ENCODE measurements at regions not wholly inside any gene's neighbourhood (a gene's known extent, or its start where the extent isn't known, plus 50 kb on each side); places are given as distances from the start of the nearest gene placed in this dataset.

GRCh38 chr7:153397459-153397858, 637.9 kb downstream of the ACTR3B start:
- Histone ChIP-seq H3K4me3 (ENCODE audit: low read length) (no peak overlapping the region), H3K27me3 (ENCODE audit: insufficient read depth, low read length, poor library complexity) (no peaks in the 10 kb centered on the region), H3K9ac (ENCODE audit: low read length) (no peak overlapping the region), H3K27ac (ENCODE audit: low read depth, low read length) (no peak overlapping the region), H2BK120ac (ENCODE audit: low read depth, low read length) (no peak overlapping the region), H3K4me2 (ENCODE audit: low read length) (no peak overlapping the region), H2BK5ac (ENCODE audit: low read length) (no peak overlapping the region), H2AK5ac (ENCODE audit: low read length) (no peak overlapping the region), H4K8ac (ENCODE audit: low read depth, low read length) (no peak overlapping the region), H3K79me1 (ENCODE audit: low read length) (no peaks in the 10 kb centered on the region), H3K4me1 (ENCODE audit: control insufficient read depth, low read depth, low read length) (no peaks in the 10 kb centered on the region), H2BK15ac (replicated peaks; ENCODE audit: low read depth) (no peak overlapping the region), H3K23ac (ENCODE audit: low read length) (no peak overlapping the region), H3K56ac (ENCODE audit: low read length) (no peak overlapping the region), H4K5ac (ENCODE audit: low read length) (no peak overlapping the region), H3K36me3 (ENCODE audit: control insufficient read depth, insufficient read depth, low read length) (no peaks in the 10 kb centered on the region), H3K18ac (ENCODE audit: low read length) (no peak overlapping the region), H3K4ac (ENCODE audit: low read depth, low read length) (no peak overlapping the region), H3K79me2 (ENCODE audit: control insufficient read depth, insufficient read depth, low read length) (no peaks in the 10 kb centered on the region)
- WGBS (ENCODE audit: extremely low coverage, insufficient coverage, low lambda C conversion rate): no CpG with 5 or more reads among the region's 4 CpGs
- no peak for DNase-seq

- H4K8ac ChIP-seq (ENCODE audit: low read depth, low read length): no peak overlapping the region
- no peaks in the 10 kb centered on the region for H3K27me3 ChIP-seq (ENCODE audit: insufficient read depth, low read length, poor library complexity)
- H2BK5ac ChIP-seq (ENCODE audit: low read length): no peak overlapping the region
- H3K9ac ChIP-seq (ENCODE audit: low read length): no peak overlapping the region
- H3K23ac ChIP-seq (ENCODE audit: low read length): no peak overlapping the region
- H3K4ac ChIP-seq (ENCODE audit: low read depth, low read length): no peak overlapping the region
- H2AK5ac ChIP-seq (ENCODE audit: low read length): no peak overlapping the region
- no peak overlapping the region for H2BK120ac ChIP-seq (ENCODE audit: low read depth, low read length)
- no peaks in the 10 kb centered on the region for H3K4me1 ChIP-seq (ENCODE audit: control insufficient read depth, low read depth, low read length)
- H3K79me1 ChIP-seq (ENCODE audit: low read length): no peaks in the 10 kb centered on the region
- no CpG with 5 or more reads among the region's 3 CpGs for WGBS (ENCODE audit: extremely low coverage, insufficient coverage, low lambda C conversion rate)
- H3K36me3 ChIP-seq (ENCODE audit: control insufficient read depth, insufficient read depth, low read length): no peaks in the 10 kb centered on the region
- DNase-seq: no peak
- H2BK15ac ChIP-seq (replicated peaks; ENCODE audit: low read depth): no peak overlapping the region
- H3K18ac ChIP-seq (ENCODE audit: low read length): no peak overlapping the region
- H3K27ac ChIP-seq (ENCODE audit: low read depth, low read length): no peak overlapping the region
- H3K4me2 ChIP-seq (ENCODE audit: low read length): no peak overlapping the region
- no peaks in the 10 kb centered on the region for H3K79me2 ChIP-seq (ENCODE audit: control insufficient read depth, insufficient read depth, low read length)
- H3K4me3 ChIP-seq (ENCODE audit: low read length): no peak overlapping the region
- no peak overlapping the region for H4K5ac ChIP-seq (ENCODE audit: low read length)
- no peak overlapping the region for H3K56ac ChIP-seq (ENCODE audit: low read length)
These were observed 638.4 kb downstream of the ACTR3B start for GRCh38 chr7:153397906-153398305.

GRCh38 chr7:153398370-153398769, 638.8 kb downstream of the ACTR3B start:
- H3K36me3 ChIP-seq (ENCODE audit: control insufficient read depth, insufficient read depth, low read length): no peaks in the 10 kb centered on the region
- 100% methylated on average over 1 of the region's 2 CpGs for WGBS (ENCODE audit: extremely low coverage, insufficient coverage, low lambda C conversion rate)
- no peak overlapping the region for H2BK15ac ChIP-seq (replicated peaks; ENCODE audit: low read depth)
- no peak overlapping the region for H2BK120ac ChIP-seq (ENCODE audit: low read depth, low read length)
- no peak overlapping the region for H2AK5ac ChIP-seq (ENCODE audit: low read length)
- H3K4me1 ChIP-seq (ENCODE audit: control insufficient read depth, low read depth, low read length): no peaks in the 10 kb centered on the region
- DNase-seq: no peak
- H3K56ac ChIP-seq (ENCODE audit: low read length): no peak overlapping the region
- H2BK5ac ChIP-seq (ENCODE audit: low read length): no peak overlapping the region
- no peak overlapping the region for H3K18ac ChIP-seq (ENCODE audit: low read length)
- no peaks in the 10 kb centered on the region for H3K79me2 ChIP-seq (ENCODE audit: control insufficient read depth, insufficient read depth, low read length)
- H4K8ac ChIP-seq (ENCODE audit: low read depth, low read length): no peak overlapping the region
- no peak overlapping the region for H3K4me3 ChIP-seq (ENCODE audit: low read length)
- no peak overlapping the region for H3K9ac ChIP-seq (ENCODE audit: low read length)
- H4K5ac ChIP-seq (ENCODE audit: low read length): no peak overlapping the region
- no peak overlapping the region for H3K23ac ChIP-seq (ENCODE audit: low read length)
- H3K4me2 ChIP-seq (ENCODE audit: low read length): no peak overlapping the region
- H3K27me3 ChIP-seq (ENCODE audit: insufficient read depth, low read length, poor library complexity): no peaks in the 10 kb centered on the region
- no peak overlapping the region for H3K27ac ChIP-seq (ENCODE audit: low read depth, low read length)
- H3K79me1 ChIP-seq (ENCODE audit: low read length): no peaks in the 10 kb centered on the region
- H3K4ac ChIP-seq (ENCODE audit: low read depth, low read length): no peak overlapping the region

GRCh38 chr7:153398789-153399553, 639.4 kb downstream of the ACTR3B start:
- H2BK120ac ChIP-seq (ENCODE audit: low read depth, low read length): no peak overlapping the region
- H3K79me1 ChIP-seq (ENCODE audit: low read length): no peaks in the 10 kb centered on the region
- no peak overlapping the region for H3K23ac ChIP-seq (ENCODE audit: low read length)
- H3K18ac ChIP-seq (ENCODE audit: low read length): no peak overlapping the region
- H2BK5ac ChIP-seq (ENCODE audit: low read length): no peak overlapping the region
- H3K4me1 ChIP-seq (ENCODE audit: control insufficient read depth, low read depth, low read length): no peaks in the 10 kb centered on the region
- no peak overlapping the region for H3K4ac ChIP-seq (ENCODE audit: low read depth, low read length)
- no peak overlapping the region for H4K8ac ChIP-seq (ENCODE audit: low read depth, low read length)
- no peak overlapping the region for H2BK15ac ChIP-seq (replicated peaks; ENCODE audit: low read depth)
- H4K5ac ChIP-seq (ENCODE audit: low read length): no peak overlapping the region
- no peak for DNase-seq
- no peak overlapping the region for H3K9ac ChIP-seq (ENCODE audit: low read length)
- no peaks in the 10 kb centered on the region for H3K79me2 ChIP-seq (ENCODE audit: control insufficient read depth, insufficient read depth, low read length)
- WGBS (ENCODE audit: extremely low coverage, insufficient coverage, low lambda C conversion rate): no CpG with 5 or more reads among the region's 8 CpGs
- no peak overlapping the region for H3K4me2 ChIP-seq (ENCODE audit: low read length)
- H3K27ac ChIP-seq (ENCODE audit: low read depth, low read length): no peak overlapping the region
- no peaks in the 10 kb centered on the region for H3K36me3 ChIP-seq (ENCODE audit: control insufficient read depth, insufficient read depth, low read length)
- no peak overlapping the region for H3K56ac ChIP-seq (ENCODE audit: low read length)
- no peak overlapping the region for H3K4me3 ChIP-seq (ENCODE audit: low read length)
- no peak overlapping the region for H2AK5ac ChIP-seq (ENCODE audit: low read length)
- H3K27me3 ChIP-seq (ENCODE audit: insufficient read depth, low read length, poor library complexity): no peaks in the 10 kb centered on the region

GRCh38 chr7:153399554-153399940, 640.0 kb downstream of the ACTR3B start:
- no peak overlapping the region for H3K18ac ChIP-seq (ENCODE audit: low read length)
- H2BK120ac ChIP-seq (ENCODE audit: low read depth, low read length): no peak overlapping the region
- H3K36me3 ChIP-seq (ENCODE audit: control insufficient read depth, insufficient read depth, low read length): no peaks in the 10 kb centered on the region
- H2BK5ac ChIP-seq (ENCODE audit: low read length): no peak overlapping the region
- H3K4me1 ChIP-seq (ENCODE audit: control insufficient read depth, low read depth, low read length): no peaks in the 10 kb centered on the region
- H3K4me3 ChIP-seq (ENCODE audit: low read length): no peak overlapping the region
- no peak overlapping the region for H3K4me2 ChIP-seq (ENCODE audit: low read length)
- H3K27ac ChIP-seq (ENCODE audit: low read depth, low read length): no peak overlapping the region
- no peaks in the 10 kb centered on the region for H3K79me1 ChIP-seq (ENCODE audit: low read length)
- H4K8ac ChIP-seq (ENCODE audit: low read depth, low read length): no peak overlapping the region
- no peak overlapping the region for H4K5ac ChIP-seq (ENCODE audit: low read length)
- H3K9ac ChIP-seq (ENCODE audit: low read length): no peak overlapping the region
- no CpG with 5 or more reads among the region's 1 CpG for WGBS (ENCODE audit: extremely low coverage, insufficient coverage, low lambda C conversion rate)
- no peaks in the 10 kb centered on the region for H3K27me3 ChIP-seq (ENCODE audit: insufficient read depth, low read length, poor library complexity)
- H2BK15ac ChIP-seq (replicated peaks; ENCODE audit: low read depth): no peak overlapping the region
- DNase-seq: peak; percentile 54
- no peak overlapping the region for H3K56ac ChIP-seq (ENCODE audit: low read length)
- no peak overlapping the region for H3K23ac ChIP-seq (ENCODE audit: low read length)
- H3K79me2 ChIP-seq (ENCODE audit: control insufficient read depth, insufficient read depth, low read length): no peaks in the 10 kb centered on the region
- H2AK5ac ChIP-seq (ENCODE audit: low read length): no peak overlapping the region
- no peak overlapping the region for H3K4ac ChIP-seq (ENCODE audit: low read depth, low read length)

Data from mesendoderm (in vitro differentiated cells).